NCI-H2081 (cell line): ENCODE measurements at regions not wholly inside any gene's neighbourhood (a gene's known extent, or its start where the extent isn't known, plus 50 kb on each side); places are given as distances from the start of the nearest gene placed in this dataset.

Experiments used
- DNase-seq, 2 experiments: peaks; one replicate each; lab custom pipeline; 2025; lab: John Stamatoyannopoulos, UW

DNA sequence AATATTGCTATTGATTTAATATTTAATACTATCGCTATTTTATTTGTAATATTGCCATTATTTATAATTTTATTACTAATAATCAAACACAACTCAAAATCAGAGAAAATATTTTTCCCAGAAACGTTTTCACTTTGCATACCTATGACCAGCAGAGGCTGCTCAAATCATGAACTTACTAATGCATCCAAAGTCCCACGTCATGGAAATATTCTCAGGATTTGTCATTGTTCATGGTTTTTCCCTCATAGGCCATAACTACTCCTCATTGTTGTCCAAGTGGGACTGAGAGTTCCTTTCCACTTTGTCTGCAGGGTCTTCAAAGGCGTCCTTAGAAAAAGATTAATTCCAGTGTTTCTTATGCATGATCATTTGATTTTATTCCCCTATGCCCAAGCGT, 344.8 kb downstream of the THBS2 start:
- DNase-seq, result no peak

DNA sequence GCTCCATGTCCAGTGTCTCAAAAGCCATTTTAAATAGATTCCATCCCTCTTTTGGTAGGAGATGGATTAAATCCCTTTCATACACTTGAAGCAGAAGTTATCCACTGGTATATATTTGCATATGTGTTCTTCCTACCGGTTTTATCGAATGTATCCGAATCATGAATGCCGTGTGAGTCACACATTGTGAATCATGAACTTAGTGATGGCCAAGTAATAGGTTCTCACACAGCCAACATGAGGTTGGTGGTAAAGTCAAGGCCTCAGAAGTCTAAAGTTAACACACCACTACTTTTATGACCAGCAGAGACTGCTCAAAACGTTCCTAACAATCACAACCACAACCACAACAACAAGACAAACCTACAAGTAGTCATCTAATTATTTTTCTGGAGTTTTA, 345.5 kb downstream of the THBS2 start:
- no peak for DNase-seq

DNA sequence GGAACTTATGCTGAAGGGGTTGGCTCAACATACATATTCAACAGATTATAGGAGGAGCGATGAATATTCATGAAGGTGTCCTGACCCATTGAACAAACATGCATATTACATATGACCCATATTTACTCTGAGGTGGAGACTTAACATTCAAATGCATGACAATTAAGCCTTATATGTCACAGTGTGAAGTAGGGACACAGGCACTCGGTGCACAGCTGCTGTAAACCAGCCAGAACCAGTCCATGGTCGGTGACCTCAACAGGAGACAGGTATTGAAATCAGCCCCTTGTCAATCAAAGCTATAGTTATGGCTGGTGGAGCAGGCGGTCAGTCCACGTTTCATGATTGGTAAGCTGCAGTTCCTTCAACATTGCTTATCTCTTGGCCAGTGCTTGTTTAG, 347.3 kb downstream of the THBS2 start:
- no peak for DNase-seq

DNA sequence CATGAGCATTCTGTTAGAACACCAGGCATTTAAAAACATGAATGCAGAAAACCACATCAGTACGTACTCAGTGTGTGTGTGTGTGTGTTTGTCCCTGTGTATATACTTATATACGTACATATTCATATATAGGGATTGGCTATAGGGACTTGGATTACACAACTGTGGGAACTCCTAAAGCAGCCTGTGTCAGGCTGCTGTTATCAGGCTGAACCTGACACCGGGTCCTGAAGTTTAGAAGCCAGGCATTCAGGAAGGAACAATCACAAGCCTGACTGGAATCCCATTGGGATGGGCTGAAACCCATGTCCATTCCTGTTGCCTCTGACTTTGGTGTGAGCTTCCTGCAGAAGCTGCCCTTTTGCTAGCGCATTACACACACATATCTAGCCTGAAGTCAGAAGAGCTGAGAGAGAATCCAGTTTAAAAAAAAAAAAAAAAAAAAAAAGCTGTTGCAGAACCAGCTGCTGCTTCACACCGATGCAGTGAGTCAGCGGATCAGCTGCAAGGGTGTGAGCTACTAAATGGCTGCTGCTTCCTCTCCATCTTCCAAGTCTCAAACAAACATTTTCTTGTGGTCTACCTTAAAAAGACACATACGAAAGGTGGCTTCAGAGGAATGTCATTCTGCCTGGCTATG, 348.1 kb downstream of the THBS2 start:
- DNase-seq, result no peak

DNA sequence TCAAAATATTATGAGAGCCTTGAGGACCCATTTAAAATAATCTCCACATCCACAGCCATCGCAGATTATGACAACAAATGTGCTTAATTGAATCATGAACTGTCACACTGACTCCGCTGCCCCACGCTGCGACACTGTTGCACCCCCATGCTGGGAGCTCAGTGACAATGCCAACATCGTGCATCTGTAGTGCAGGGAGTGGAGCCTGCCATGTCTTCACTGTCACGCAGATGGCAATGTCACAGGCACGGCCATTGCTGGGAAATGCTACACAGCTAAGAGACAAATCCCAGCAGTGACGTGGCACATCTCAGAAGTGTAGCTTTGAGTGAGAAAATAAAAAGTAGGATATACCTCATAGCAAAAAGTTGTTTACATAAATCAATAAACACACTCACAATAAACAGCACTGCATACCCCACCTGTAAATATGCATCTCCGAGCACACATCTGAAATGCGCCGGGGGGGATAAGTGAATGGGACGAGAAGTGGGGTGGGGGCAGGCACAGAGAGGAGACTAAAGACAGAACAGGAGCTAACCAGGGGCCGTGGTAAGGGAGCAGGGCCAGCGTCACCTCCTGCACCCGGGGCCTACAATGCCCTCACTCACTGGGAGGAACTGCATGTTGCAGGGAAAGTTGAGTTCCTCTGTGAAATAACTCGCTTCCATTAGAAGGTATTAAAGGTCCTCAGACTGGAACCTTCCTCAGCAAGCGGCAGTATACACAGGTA, 349.9 kb downstream of the THBS2 start:
- no peak for DNase-seq

DNA sequence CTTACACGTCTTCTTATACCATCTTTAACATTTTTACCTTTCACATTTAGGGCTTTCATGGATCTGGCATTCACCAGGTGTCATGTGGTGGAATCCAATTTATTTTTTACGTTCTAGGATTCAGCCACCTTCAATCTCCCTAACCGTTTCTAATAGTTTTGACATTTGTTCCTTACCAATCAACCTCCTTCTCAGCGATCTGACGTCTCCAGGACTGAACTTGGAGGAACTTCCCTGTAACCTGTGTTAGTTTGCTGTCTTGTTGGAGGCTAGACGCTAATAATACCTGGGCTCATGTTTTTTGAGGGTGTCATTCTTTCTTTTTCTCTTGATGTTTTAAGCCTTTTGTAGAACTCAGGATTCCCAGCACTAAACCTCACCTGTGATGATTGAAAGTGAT, 351.6 kb downstream of the THBS2 start:
- DNase-seq, result no peak

DNA sequence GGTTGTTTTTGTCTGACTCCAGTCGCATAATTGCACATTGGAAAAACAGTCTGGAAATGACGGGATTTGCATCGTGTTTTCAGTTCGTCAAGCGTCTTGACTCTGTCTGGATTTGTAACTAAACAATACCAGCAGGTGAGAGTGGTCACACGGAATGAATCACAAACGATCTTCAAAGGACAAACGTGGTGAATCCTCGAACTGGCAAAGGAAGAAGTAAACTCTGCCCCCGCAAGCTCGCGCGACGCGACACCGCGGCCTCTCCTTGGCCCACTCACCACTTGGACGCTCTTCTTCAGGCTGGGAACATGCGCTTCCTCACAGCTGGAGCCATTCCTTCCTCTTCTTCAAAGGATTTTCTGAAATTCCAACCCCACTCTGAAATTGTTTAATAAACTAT, 352.6 kb downstream of the THBS2 start:
- DNase-seq, result no peak

DNA sequence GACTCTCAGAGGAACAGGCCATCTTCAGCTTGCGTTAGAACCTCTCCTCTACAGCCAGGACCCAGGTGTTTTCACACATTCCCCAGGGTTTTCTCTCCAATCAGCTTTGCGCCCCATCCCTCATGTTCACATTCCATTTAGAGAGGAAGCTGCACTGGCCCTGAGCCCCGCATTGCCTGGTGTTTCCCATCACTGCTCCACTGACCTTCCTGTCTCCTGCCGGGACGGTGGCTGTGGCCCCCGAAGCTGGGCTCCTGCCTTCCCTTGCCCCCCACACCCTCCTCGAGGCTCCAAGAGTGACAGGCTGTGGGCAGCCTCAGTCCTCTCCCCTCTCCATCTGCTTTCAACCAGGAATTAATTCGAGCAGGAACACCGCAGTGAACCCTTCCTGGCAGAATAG, 357.3 kb downstream of the THBS2 start:
- DNase-seq, result no peak

DNA sequence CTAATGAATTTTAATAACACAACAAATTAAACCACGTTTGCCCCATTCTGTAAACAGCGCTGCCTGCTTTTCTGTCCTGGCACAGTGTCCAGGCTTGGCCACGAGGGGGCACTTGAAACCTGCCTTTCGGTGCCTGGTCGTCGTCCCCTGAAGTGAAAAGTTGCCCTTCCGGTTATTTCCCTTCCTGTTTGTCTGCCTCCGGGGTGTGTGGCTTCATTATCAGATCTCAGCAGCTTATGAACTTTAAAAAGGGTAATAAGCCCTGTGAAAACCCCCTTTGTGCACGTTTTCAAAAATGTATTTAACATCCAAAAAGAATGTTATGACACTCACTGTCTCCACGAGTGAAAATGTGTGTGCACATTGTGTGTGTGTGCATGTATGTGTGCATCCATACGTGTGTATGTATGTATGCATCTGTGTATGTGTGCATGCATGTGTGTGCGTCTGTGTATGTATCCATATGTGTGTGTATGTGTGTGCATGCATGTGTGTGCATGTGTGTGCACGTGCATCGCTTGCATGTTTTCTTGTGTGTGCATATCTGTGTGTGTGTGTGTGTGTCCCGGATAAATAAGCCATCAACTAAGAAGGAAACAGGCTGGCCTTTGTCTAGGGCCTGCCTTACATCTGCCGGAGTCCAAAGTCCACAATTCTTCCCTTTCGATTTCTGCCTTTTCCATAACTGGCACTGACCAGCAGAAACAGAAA, 358.4 kb downstream of the THBS2 start:
- peak; percentile 65 to 76 for DNase-seq

DNA sequence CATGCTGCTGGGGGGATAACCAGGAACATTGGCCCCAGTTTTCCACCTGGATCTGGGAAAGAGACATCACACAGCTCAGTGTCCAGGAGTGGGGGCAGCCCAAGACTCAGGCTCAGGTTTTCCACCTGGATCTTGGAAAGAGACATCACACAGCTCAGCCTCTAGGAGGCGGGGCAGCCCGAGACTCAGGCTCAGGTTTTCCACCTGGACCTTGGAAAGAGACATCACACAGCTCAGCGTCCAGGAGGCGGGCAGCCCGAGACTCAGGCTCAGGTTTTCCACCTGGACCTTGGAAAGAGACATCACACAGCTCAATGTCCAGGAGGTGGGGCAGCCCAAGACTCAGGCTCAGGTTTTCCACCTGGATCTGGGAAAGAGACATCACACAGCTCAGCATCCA, 361.6 kb downstream of the THBS2 start:
- no peak for DNase-seq

DNA sequence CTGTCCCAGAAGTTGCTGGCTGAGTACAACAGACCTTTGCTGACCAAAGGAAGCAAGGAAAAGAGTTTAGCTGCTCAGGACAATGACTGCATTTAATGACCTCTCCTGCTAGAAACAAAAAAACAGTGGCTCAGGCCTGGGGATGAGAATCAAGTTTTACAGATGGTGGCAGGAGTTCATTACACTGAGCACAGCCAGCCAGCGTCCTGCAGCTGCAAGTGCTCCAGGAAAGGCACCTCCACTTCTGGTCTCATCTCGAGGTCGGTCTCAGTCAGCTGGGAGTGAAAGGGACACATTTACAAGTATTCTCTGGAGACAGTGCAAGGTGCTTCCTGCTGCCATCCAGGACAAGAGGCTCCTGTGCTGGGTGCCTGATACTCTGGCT, 362.7 kb downstream of the THBS2 start:
- no peak for DNase-seq

DNA sequence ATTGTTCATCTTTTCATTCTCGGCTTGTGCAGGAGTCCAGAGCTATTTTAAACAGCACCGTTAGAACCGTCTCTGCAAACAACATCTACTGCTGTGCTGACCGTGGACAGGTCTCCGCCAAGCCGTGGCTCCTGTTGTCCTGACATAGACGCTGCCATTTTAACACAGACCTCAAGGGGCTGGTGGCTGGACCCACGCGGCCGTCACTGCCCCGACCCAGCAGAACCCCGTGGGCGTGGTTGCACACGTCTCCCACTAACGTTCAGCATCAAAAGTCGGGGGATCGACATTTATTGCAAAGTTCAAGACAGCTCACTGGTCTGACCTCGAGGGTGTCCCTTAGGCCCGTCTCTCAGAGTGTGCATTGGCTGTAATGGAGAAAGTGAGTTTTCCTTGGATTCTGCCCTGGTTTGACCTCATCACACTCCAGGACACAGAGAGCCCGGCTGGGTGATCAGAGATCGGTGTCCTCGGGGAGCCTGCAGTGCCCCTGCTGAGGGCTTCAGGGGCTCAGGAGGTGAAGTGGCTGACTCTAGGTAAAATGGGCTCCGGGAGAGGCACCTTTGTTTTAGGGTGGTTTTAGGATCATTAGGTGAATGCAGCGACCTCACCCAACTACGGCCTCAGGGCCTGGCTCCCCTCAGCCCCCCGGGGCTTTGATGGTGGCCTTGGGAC, 363.2 kb downstream of the THBS2 start:
- DNase-seq, result no peak

DNA sequence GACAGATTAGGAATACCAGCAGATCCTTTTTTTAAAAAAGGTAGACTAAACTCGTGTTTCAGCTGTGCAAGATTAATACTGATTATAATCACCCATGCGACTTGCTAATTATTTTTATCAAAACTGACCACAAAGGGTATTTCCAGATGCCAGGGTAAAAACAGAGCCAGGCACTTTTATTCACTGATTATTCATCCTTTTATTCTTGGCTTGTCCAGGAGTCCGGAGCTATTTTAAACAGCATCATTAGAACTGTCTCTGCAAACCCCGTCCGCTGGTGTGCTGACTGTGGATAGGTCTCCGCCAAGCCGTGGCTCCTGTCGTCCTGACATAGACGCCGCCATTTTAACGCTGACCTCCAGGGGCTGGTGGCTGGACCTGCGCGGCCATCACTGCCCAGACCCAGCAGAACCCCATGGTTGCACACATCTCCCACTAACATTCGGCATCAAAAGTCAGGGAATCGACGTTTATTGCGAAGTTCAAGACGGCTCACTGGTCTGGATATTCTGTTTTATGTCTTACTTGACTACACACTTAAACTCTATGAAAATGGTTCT, 364.8 kb downstream of the THBS2 start:
- DNase-seq, result no peak

DNA sequence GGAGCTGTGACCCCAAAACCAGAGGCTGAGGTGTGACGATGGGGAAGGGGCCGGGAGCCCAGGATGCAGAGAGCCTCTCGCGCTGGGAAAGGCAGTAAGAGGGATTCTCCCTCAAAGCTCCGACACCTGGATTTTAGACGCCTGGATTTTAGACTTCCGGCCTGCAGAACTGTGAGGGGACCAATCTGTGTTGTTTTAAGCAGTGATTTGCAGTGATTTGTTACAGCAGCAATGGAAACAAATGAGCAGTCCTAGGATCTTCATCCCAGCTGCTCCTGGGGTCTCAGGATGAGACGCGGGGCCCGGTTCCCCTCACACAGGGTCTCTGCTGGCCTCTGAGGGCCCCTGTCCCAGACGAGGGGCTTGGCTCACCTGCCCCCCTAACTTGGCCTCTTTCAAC, 365.5 kb downstream of the THBS2 start:
- DNase-seq, result no peak

DNA sequence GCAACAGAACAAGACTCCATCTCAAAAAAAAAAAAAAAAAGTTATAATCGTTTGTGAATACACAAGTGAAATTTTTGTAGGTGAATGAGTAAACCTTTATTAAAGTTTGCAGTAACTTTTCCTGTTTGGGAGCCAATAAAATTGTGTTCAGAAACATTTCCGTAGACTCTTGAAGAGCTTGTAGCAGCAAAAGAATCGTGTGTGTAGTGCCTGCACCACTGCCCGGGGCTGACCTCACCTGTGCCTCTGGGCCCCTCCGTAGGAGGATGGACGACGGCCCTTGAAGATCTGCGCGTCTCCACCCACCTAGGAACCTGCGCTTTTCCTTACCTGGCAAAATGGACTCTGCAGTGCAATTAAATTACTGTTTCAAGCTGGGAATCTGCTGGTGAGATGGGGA, 366.0 kb downstream of the THBS2 start:
- no peak for DNase-seq

DNA sequence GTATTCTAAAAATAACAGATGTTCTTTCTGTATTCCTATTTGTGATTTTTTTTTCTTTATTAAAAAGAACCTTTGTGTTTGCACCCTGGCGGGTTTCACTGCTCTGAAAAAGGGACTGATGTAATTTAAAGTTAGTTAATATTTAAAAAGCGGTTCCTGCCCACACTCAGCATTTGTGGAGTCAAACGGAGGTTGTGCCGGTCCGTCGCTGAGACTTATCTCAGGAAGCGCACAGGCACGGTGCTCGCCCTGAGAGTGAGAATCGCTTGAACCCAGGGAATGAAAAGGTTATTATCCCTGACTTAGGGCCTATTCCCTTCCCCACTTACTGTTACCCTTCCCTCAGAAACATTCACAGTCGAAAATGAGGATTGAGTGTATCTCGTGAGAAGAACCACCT, 366.7 kb downstream of the THBS2 start:
- DNase-seq, result no peak

DNA sequence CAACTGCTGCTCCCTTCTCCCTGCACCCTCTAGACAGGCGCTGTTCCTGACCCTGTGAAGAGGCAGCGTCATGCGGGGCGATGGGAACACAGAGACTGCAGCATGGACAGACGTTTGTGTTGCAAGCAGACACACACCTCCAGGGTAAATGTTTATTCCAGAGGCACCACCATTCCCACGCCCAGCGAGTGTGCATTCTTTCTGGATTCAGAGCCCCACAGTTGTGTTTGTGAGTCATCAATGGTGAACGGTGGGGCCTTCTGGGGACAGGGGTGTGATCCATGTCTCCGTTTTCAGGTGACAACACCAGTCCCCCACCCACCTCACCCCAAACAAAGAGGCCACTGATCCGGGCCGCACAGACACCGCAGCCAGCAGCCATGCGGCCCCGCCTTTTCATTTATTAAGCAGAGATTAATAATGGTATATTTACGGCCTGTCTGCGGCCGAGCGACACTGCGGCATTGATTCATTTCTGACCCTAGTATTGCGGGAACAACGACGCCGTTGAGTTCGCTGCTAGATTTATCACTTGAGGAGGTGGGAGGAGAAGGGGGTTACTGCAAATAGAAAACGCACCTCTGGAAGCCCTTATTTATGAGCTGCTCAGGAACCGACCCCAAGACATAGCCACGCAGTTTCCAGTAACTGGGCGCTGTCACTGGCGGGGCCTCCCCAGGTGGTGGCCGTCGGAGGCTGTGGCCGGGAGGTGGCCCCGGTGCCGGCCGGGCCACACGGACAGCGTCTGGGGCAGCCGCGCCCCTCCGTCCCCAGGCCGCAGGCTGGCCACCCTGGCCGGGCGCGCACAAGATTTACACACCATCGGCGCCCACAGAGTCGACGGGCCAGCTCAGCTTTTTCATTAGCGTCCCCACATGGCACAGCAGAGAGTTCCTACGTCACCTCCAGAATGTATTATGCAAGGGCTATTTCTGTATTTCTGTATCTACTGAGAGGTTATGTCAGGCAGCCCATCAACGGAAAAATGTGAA, 367.6 kb downstream of the THBS2 start:
- no peak for DNase-seq

DNA sequence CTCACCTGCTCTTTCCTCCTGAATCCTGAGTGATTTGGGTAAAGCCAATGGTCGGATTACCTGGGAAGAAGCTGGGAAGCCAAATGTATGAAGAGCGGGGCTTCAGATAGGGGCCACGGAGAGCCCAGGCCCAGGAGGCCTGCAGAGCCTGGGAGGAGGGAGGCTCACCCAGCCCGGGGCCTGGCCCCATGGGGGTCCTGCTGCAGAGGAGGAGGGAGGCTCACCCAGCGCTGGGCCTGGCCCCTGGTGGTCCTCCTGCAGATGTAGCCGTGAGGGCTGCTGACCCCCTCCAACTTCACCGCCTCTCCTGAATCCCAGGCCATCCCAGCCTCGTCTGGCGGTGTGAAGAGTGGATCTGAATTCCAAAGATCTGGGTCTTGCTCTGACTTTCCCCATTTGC, 368.4 kb downstream of the THBS2 start:
- no peak for DNase-seq

DNA sequence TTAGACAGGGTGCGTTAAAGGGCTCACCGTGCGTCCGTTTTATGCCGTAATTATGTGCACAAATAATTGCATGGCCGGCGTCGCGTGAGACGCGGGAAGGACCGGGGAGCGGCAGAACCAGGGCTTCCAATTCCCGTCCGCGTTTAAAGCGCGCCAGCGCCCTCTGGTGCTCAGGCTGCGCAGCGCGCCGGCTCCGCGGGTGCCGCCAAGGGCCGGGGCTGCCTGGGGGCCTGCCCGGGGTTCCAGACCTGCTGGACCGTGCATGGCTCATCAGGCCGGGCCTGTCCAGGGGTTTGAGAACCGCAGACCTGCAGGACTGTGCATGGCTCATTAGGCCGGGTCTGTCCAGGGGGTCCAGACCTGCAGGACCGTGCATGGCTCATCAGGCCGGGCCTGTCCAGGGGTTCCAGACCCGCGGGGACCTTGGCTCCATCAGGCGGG, 369.0 kb downstream of the THBS2 start:
- peak; percentile 50 to 63 for DNase-seq

DNA sequence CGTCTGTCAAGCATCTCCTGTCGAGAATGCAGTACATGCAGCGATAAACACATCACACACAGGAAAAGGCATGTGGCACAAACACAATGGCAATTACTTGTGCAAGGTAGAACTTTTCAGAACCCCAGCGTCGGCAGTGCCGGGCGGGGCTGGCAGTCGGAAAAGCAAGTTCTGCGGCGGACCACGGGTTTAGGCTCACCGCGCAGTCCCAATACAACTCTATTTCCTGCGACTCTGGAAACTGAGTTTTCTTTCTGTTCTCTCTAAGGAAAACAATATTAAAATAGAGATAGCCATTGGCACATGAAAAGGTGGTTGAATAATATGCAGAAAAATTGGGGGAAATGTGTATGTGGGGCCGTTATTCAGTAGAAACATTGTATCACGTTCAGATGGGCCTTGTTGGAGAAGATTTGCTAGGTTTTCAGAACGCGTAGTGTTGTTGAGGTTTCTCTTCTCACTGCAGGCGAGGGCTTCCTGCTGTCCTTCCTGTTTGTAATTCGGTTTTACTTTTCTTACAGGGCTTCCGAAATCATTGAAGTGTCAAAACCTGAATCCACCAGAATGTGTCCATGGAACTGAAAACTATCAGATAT, 369.5 kb downstream of the THBS2 start:
- no peak for DNase-seq
